ELF-1 (cell line): ENCODE measurements at regions not wholly inside any gene's neighbourhood (a gene's known extent, or its start where the extent isn't known, plus 50 kb on each side); places are given as distances from the start of the nearest gene placed in this dataset.

ENCODE experiments used
- DNase-seq: peaks from one replicate; pipeline ENCODE4 v3.0.0-alpha.2; 2016; ENCODE audit warnings: low read depth, low spot score

DNA sequence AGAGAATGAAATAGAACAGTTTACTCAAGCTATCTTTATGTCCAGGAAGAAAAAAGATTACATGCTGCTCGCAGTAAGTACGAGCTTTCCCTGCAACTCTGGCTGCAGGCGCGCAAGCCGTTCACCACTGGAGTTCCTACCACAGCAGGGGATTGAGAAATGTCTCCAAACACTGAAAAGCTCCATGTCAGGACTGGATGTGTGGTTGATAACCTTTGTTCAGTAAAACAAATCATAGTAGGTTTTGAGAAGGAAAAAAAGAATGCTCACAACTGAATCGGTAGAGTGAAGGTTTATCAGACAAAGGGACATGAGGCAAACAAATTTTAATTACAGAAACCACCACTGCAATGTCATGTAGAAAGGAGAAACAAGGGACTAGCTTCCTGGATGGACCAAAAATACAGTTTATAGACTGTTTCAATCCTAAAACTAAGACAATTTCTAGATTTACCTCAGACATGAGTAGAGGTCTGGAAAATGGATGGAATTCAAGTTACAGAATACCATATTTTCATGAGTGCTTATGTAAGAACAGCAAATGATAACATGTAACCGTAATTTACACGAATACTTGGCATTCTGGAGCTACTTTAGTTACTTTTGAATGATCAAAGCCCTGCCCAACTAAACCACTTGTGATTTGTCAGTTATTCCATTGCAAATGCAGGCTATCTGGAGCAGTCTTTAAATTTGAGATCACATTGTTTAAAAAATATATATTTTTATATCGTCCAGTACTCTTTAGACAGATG lies 471.1 kb downstream of the SHQ1 start:
- DNase-seq: no peak

DNA sequence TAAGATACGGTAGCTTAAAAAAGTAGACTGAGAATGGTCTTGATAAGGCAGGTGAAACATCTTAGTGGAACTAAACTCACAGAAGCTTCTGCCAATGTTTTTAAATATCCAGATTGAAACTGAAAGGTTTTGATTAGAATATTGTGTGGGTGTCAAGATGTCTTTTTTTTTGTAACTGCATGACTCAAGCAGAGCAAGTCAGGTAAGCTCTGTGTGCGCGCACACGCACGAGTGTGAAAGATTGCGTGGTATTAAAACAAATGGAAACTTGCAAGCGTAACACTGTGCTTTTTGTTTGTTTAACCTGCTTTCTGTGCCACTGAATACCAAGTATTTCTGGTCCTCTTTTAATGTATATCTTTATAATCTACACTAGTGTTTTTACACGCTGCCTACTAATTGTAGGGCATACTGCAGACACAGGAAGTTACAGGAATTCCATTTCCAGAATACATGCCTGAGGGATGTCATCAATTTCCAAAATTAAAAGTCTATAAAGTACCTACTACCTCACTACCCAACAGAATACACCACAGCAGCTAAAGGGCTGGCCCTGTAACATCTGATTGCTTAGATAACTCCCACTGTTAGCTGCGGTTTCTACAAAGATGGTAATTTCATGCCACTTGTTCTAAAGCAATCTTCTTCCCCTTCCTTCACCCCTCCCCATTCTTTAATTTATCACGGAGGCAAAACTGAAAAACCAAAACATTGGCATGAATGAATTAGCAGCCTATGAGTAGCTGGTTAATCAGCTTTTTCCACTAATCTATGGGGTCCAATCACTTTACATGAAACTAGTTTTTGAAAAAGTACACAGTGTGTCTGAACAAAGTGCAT lies 472.8 kb downstream of the SHQ1 start:
- no peak for DNase-seq

DNA sequence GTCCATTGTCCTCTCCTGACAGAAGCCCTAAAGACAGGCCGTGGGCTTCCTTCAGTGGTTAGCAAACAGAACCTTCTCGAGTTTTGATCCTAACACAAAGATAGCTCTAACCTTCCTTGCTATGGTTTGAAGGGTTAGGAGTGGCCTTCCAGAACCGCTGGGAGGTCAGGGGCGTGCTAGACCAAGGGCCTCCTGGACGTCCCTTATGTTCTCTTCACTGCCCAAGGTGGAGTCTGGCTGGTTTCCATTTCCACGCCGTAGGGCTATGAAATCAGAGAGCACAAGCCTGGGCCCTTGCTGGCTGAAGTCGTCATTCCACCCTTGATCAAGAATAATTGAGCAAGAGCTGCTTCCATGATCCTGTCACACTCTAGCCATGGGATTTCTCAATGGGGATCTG lies 475.1 kb downstream of the SHQ1 start:
- no peak for DNase-seq

DNA sequence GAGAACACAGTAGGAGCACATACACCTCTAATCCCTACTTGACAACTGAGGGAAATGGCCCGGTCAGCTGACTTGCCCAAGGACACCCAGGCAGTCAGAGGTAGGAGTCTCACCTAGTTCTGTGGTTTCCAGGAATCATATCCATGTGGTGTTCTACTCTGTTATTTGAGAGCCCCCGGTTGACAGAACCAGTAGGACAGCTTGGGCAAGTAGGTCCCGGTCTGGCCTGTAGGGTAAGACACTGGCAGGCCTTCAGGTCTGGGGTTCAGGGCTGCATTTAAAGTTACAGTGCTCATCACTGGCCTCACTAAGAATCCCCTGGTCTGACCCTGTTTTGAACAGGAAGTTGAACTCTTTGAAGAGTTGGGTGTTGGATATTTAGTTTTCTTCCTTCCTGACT lies 476.1 kb downstream of the SHQ1 start:
- no peak for DNase-seq

DNA sequence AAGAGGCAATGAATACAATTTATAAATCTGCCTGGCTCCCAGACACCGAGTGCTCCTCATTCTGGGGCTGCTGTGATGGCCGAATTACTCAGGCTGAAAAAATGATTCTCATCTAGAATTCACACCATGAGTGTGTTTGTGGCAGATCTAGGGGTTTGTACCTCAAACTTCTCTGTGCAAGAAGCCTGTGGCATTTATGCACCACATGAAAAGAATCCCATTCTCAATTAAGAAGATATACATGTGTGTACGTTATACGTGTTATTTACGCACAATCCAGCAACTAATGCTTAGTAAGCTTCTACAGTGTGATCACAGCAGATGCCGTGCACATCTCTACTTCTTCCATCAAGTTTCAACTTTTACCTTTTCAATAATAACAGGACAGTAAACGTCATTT lies 476.8 kb downstream of the SHQ1 start:
- no peak for DNase-seq

DNA sequence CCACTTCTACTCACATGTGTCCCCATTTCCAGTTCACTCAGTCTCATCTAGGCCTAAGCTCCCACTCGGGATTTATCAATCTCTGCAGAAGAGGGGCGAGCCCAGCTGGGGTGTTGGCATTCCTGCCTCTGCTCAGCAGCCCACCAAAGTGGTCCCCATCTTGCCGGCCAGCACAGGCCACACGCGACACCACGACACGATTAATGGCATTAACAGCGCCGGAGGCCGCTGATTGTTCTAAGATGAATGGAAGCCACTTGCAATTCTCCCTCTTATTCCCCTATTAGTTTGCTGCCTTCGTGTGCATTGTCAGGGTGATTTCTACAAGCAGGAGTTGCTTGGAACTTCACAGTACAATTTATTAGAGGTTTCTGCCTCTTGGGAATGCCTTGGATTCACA lies 477.3 kb downstream of the SHQ1 start:
- DNase-seq: no peak

DNA sequence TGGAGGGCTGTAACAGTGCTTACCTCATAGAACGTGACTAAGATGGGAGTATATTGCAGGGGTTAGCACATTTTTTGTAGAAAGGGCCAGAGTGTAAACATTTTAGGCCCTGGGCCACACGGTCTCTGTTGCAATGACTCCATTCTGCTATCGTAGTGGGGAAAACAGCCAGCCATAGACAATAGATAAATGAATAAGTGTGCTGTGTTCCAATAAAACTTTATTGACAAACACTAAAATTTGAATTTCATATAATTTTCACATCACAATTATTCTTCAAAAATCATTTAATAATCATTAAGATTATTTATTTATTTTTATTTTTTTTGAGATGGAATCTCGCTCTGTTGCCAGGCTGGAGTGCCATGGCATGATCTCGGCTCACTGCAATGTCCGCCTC lies 478.6 kb downstream of the SHQ1 start:
- no peak for DNase-seq

DNA sequence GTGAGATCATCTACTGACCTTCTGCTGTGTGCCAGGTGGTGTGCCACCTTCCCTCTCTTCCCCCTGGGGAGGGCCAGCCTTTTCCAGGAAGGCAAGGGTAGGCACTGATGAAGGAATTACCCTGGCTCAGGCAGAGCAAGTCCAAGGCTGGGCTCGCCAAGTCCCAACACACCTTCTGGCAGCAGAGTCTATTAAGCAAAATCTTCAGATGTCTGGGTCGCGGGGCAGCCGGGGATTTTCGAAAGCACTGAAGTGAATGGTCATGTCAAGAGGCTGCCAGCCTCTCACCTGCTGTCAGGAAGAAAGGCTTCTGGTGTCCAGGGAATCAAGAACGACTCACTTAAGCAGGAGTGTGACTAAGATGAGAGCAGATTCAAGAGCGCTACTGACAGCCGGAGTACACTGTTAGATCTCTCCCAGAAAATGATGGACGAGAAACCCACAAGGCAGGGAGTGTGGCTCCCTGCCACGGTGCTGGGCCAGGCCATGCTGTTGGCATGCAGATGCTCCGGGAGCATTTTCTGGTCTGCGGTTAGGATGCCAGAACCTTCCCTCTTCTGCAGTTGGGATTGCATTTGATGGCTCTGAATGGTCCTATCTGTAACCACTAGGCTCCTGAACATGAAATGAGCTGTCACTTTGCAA lies 479.8 kb downstream of the SHQ1 start:
- DNase-seq: no peak

DNA sequence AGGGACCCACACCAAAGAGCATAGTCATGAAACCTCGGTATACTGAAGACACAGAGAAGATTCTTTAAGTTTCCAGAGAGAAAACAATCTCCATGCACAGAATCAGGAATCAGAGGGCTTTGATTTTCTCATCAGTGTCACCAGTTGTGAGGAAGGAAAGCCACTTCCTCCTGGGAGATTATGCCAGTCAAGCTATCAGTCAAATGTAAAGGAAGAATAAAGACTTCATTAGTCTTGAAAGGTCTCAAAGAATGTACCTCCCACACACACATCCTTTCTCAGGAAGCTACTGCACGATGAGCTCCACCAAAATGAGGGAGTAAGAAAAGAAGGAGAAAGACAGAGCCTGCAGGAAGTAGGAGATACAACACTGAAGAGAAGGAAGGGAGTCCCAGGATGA lies 486.3 kb downstream of the SHQ1 start:
- no peak for DNase-seq

DNA sequence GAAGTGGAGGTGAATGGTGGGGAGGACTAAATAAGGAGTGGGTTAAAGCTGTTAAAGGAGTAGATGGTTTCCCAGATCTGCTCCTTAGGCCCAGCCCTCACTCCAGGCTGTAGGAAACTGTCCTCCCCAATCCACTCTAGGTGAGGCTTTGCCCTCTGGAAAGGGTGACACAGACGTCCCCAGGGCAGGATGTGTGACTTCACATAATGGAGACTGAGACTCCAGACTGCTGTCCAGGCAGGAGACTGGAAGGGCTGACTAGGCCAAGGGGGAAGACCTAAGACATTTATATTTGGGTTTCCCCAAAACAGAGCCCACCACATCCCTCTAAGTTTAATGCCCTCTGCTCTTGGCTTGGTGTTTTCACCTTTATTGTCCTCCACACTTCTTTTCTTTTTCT lies 488.5 kb downstream of the SHQ1 start:
- no peak for DNase-seq

DNA sequence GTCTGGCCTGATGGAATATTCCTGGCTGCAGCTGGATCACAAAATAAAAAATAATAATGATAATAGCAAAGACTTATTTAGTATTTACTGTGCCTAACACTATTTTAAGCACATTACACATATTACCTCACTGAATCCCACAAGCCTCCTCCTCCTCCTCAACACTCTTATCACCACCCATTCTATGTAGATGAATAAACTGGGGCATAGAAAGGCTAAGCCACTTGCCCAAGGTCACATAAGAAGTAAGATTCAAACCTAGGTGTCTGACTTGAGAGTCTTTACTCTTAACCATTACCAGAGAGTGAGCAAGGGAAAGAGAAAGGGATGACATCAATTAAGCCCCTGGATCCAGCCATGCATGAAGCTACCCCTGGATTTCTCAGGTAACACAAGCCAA lies 493.1 kb downstream of the SHQ1 start:
- no peak for DNase-seq

DNA sequence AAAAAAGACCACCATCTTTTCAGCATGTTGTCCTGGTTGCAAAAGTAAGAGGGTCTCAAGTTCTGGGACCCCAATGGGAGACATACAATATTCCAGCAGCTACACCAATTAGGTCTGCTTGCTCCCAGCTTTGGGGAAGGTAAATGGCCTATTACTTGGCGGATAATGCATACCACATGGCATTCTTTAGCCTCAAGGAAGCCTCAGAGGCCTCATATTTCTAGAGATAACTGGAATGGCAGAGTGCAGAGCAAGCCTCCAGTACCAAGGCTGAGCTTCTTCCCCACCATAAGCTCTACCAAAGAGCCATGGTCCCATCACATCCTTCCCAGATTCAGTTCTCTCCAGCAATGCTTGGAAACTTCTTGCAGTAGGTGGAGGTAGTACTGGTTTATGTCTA lies 493.8 kb downstream of the SHQ1 start:
- DNase-seq: no peak

DNA sequence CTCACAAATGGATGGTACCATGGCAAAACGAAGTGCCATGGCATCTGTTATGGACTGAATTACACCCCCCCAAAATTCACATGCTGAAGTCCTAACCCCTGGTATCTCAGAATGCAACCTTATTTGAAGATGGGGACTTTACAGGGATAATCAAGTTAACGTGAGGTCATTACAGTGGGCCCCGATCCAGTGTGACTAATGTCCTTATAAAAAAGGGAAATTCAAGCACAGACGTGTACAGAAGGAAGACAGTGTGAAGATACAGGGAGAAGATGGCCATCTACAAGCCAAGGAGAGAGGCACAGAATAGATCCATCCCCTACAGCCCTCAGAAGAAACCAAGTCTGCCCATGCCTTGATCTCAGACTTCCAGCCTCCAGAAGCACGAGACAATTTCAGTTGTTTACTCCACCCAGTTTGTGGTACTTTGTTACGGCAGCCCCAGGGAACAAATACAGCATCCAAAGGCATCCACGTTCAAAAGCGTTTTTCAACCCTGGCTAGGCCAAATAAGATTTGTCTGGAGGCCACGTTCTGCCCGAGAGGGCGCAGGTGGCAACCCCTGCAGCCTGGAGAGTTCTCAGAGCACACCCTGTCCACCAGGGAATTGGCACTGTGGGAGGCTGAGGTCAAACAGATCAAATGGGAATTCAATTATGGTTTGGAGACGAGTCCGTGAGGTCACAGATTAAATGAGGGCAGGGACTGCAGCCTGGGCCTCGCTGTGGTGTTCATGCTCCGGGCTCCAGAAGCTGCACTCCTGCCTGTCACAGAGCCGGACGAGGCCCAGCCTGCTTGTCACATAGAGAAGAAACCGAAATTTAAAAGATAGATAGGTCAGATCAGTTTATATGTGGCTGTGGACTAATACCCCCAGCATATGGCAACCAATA lies 494.8 kb downstream of the SHQ1 start:
- DNase-seq: no peak

DNA sequence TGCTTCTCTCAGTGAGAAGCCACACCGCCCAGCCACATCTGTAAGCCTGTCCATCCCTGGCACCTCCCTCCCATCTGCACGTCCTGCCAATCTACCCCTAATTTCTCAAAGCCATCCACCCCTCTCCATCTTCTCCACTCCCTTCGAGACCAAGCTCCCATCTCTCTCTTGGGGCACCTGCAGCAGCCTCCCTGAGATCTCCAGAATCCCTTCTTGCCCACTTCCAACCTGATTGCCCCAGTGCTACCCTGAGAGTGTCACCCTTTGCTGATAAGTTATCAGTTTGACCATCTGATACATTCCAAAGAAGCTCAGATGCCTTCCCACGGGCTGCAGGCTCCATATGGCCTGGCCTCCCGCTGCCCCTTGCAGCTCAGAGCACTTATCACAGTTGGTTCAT lies 496.1 kb downstream of the SHQ1 start:
- no peak for DNase-seq

DNA sequence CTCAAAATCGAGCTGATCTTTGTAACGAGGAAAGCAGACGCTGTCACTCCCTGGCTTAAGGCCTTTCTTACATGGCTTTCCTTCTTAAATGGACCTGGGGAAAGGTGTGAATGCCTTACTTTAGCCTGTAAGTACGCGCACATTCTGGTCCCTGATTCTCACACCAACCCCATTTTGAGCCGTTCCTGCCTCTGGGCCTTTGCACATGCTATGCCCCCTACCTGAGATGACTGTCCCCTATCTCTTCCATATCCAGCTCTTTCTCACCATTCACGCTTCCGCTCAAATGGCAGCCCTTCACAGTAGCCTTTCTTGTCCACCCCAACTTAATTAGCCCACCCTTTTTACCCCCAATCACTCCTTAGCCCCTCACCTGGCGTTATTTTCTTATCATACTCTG lies 496.7 kb downstream of the SHQ1 start:
- DNase-seq: no peak

DNA sequence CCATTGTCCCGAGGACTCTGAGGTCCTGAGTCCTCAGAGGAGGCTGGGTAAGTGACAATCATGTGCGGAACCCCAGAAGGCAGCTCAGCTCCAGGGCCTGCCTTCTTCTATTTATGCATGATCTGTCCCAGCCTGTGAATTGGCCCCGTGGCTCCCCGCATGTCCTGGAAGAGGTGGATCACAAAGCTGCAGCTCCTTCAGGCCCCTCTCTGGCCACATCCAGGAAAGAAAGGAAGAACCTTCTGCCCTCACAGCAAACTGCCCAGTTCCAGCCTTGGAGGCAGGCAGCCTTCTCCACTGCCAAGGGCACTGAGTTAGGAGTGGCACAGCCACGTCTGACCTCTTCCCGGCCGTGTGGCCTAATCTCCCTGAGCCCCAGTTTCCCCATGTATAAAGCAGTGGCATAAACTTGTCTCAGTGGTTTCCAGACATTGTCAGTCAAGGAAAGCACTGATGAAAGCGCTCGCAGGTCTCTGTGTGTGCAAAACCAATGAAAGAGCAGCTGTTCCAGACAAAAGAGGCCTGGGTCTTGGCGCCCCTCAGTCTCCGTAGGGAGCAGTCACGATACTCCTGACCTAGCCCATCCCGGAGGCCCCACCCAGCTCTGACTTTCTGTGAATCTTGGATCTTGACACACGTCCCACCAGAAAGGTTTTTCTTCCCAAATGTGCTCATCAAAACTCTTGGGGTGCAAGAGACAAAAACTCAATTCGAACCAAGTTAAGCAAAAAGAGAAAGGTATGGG lies 497.3 kb downstream of the SHQ1 start:
- no peak for DNase-seq

DNA sequence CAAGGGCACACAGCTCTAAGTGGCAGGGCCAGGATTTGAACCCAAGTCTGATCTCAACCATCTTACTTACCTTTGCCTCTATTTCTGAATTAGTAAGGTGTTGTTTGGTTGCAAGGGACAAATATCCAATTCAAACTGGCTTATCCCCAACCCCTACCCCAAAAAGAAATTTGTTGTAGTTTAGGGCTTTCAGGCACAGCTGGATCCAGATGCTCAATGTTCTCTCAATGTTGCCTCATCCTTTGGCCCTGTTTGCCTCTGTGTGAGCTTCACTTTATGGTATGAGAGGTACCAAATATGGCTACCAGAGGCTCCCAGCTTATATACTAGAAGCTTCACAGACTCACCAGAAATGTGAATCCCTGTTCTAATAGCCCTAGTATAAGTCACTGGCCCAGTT lies 499.9 kb downstream of the SHQ1 start:
- DNase-seq: no peak

DNA sequence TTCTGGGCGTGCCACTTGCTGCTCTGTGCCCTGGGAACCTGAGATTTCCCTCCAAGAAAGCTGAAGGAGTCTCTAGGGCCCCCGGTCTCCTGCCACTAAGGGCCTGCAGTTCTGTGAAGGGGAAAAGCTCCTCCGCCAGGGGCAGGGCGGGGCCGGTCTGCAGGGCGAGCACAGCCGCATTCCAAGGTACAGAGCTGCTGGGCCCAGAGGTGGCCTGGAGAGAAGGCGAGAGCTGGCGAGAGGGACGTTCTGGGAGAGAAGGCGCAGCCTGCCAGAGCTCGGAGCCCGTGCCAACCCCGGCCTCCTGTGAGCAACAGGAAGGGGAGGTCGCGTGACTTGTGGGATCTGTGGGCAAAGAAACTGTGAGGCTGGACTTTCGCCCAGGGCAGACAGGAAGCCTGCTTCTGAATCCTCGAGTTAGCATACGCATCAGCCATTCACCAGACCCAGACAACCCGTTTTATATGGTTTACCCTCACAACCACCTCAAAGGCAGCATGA lies 500.4 kb downstream of the SHQ1 start:
- DNase-seq: peak; percentile 86

DNA sequence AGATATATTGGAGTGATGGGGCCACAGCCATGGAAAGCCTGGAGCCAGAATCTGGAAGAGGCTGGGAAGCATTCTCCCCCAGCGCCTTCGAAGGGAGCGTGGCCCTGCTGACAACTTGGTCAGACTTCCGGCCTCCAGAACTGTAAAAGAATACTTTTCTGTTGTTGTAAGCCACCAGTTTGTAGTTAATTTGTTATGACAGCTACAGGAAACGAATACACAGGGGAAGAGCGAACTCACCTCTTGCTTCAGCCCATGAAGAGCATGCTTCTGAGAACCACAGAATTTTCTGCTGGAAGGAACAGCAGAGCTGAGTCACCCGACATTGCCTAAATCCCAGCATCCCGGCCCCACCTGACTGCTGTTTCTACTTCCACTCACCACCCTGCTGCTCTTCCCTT lies 501.7 kb downstream of the SHQ1 start:
- DNase-seq: no peak

DNA sequence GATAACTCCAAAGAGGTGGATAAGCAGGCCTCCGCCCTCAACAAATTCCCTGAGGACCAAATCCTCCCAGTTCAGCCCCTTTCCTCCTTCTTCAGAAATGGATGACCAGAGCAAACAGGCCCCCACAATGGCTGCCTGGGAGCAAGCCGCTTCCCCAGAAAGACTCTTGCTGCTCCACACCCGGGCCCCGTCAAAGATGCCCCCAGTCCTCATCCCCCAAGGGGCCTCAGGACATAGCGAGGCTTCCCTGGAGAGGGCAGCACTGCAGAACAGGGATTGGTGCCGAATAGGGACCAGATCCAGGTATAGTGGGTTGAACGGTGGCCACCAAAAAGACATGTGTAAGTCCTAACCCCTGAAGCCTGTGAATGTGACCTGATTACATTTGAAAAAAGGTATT lies 502.3 kb downstream of the SHQ1 start:
- DNase-seq: no peak
